H1 (cell line): ENCODE measurements at regions not wholly inside any gene's neighbourhood (a gene's known extent, or its start where the extent isn't known, plus 50 kb on each side); places are given as distances from the start of the nearest gene placed in this dataset.
A peak's percentile ranks its signal among the peaks of the same experiment; 100 is the strongest.

ENCODE experiments used
- CTCF ChIA-PET: fragments of 300-600 bp; sonication (Branson Sonifier 250); formaldehyde crosslinking; loops from one replicate; lab custom pipeline; 2021; ENCODE audit not compliant: partially characterized antibody; lab: Charles Lee
- POLR2A ChIA-PET: fragments of 300-600 bp; sonication (Branson Sonifier 250); formaldehyde crosslinking; loops from one replicate; lab custom pipeline; 2021; ENCODE audit warnings: inconsistent platforms; ENCODE audit not compliant: partially characterized antibody; lab: Charles Lee
- DNase-seq, 2 experiments: peaks; one replicate each; pipeline versions ENCODE4 v3.0.0 to v3.0.0-alpha.2; 2010 to 2022; ENCODE audit warnings: low spot score in 2 of 2, low read depth in 1 of 2, mixed read lengths in 1 of 2
- FAIRE-seq: peaks from 2 replicates; lab custom pipeline; 2011; peaks lifted over from hg19 to GRCh38; lab: Jason Lieb, UNC
- H2AFZ ChIP-seq: 2 replicates; pipeline ENCODE4 v1.8.1; 2012; ENCODE audit warnings: low read length, inconsistent platforms
- H2AK5ac ChIP-seq: 2 replicates; pipeline ENCODE4 v1.6.1; 2013; ENCODE audit warnings: low read depth, low read length
- H2BK120ac ChIP-seq: replicated peaks from 2 replicates; pipeline ENCODE3; 2013; ENCODE audit warnings: low read depth, low read length, inconsistent platforms
- H2BK12ac ChIP-seq: 2 replicates; pipeline ENCODE4 v1.6.1; 2013; ENCODE audit warnings: low read depth, low read length
- H2BK15ac ChIP-seq: 2 replicates; pipeline ENCODE4 v1.6.1; 2013; ENCODE audit warnings: low read length
- H2BK20ac ChIP-seq: 2 replicates; pipeline ENCODE4 v1.6.1; 2013; ENCODE audit warnings: low read length
- H2BK5ac ChIP-seq: 2 replicates; pipeline ENCODE4 v1.6.1; 2013; ENCODE audit warnings: low read depth, low read length
- H3K14ac ChIP-seq: 2 replicates; pipeline ENCODE4 v1.6.1; 2013; ENCODE audit warnings: inconsistent platforms; ENCODE audit not compliant: insufficient read length
- H3K18ac ChIP-seq: 2 replicates; pipeline ENCODE4 v1.6.1; 2013; ENCODE audit warnings: low read length; ENCODE audit errors: extremely low read depth
- H3K23ac ChIP-seq: 2 replicates; pipeline ENCODE4 v1.6.1; 2013; ENCODE audit warnings: inconsistent platforms; ENCODE audit not compliant: insufficient read length
- H3K23me2 ChIP-seq: 2 replicates; pipeline ENCODE4 v1.6.1; 2013; ENCODE audit warnings: low read depth, low read length
- H3K27ac ChIP-seq: 2 replicates; pipeline ENCODE4 v1.6.1; 2011; ENCODE audit warnings: low read depth, low read length, inconsistent platforms
- H3K27me3 ChIP-seq, 4 experiments: replicated peaks in 1 of 4; 1 replicate in 1 of 4; 2 replicates in 3 of 4; pipeline versions ENCODE4 v1.6.1 to v1.8.1; 2011 to 2013; ENCODE audit warnings: low read length in 3 of 4, mild to moderate bottlenecking in 3 of 4, inconsistent platforms in 2 of 4, mixed read lengths in 2 of 4, moderate library complexity in 1 of 4; ENCODE audit not compliant: control insufficient read depth in 3 of 4, insufficient read depth in 3 of 4; ENCODE audit errors: extremely low read depth in 1 of 4
- H3K36me3 ChIP-seq, 4 experiments: 2 replicates each; pipeline versions ENCODE4 v1.6.1 to v1.8.1; 2011 to 2013; ENCODE audit warnings: mild to moderate bottlenecking in 4 of 4, low read length in 3 of 4, moderate library complexity in 2 of 4, control low read depth in 1 of 4, inconsistent platforms in 1 of 4; ENCODE audit not compliant: insufficient read depth in 4 of 4, control insufficient read depth in 2 of 4
- H3K4ac ChIP-seq: replicated peaks from 2 replicates; pipeline ENCODE3; 2013; ENCODE audit warnings: low read length, low read depth, mixed read lengths, inconsistent platforms; ENCODE audit not compliant: insufficient read length
- H3K4me1 ChIP-seq, 4 experiments: replicated peaks in 1 of 4; 1 replicate in 1 of 4; 2 replicates in 3 of 4; pipeline versions ENCODE4 v1.6.1 to v1.8.1; 2011 to 2013; ENCODE audit warnings: low read length in 3 of 4, inconsistent platforms in 2 of 4, mixed read lengths in 1 of 4; ENCODE audit not compliant: insufficient read depth in 4 of 4, control insufficient read depth in 3 of 4
- H3K4me2 ChIP-seq, 2 experiments: 2 replicates each; pipeline versions ENCODE4 v1.6.1 to v1.8.1; 2011 to 2013; ENCODE audit warnings: low read depth in 2 of 2, low read length in 2 of 2, control low read depth in 1 of 2, inconsistent platforms in 1 of 2, mild to moderate bottlenecking in 1 of 2; ENCODE audit not compliant: insufficient read depth in 1 of 2
- H3K4me3 ChIP-seq, 4 experiments: fragments of 200-600, 300-600 bp in 1 of 4; sonication (generic), shearing (Covaris generic), sonication (Bioruptor Twin) in 1 of 4; 2 replicates each; pipeline versions ENCODE4 v1.5.1 to v1.8.1; 2011 to 2016; ENCODE audit warnings: low read length in 4 of 4, low read depth in 3 of 4, control low read depth in 2 of 4, inconsistent platforms in 2 of 4, mild to moderate bottlenecking in 2 of 4, mixed read lengths in 1 of 4, moderate library complexity in 1 of 4; ENCODE audit not compliant: insufficient read depth in 2 of 4; ENCODE audit errors: extremely low read depth in 1 of 4
- H3K56ac ChIP-seq: replicated peaks from 2 replicates; pipeline ENCODE3; 2013; ENCODE audit warnings: low read depth, mild to moderate bottlenecking, mixed read lengths, low read length, inconsistent platforms; ENCODE audit not compliant: insufficient read length
- H3K79me1 ChIP-seq: 2 replicates; pipeline ENCODE4 v1.6.1; 2013; ENCODE audit warnings: low read depth, low read length, control low read depth
- H3K79me2 ChIP-seq, 2 experiments: 2 replicates each; pipeline versions ENCODE4 v1.6.1 to v1.8.1; 2012 to 2013; ENCODE audit warnings: low read length in 2 of 2, mild to moderate bottlenecking in 2 of 2, inconsistent platforms in 1 of 2; ENCODE audit not compliant: insufficient read depth in 2 of 2, control insufficient read depth in 1 of 2
- H3K9ac ChIP-seq, 4 experiments: replicated peaks in 1 of 4; 1 replicate in 1 of 4; 2 replicates in 3 of 4; pipeline versions ENCODE4 v1.6.1 to v1.8.1; 2011 to 2013; ENCODE audit warnings: low read depth in 3 of 4, low read length in 3 of 4, control low read depth in 2 of 4, mild to moderate bottlenecking in 2 of 4, moderate library complexity in 2 of 4, inconsistent platforms in 1 of 4; ENCODE audit errors: extremely low read depth in 1 of 4
- H3K9me3 ChIP-seq, 2 experiments: 2 replicates each; pipeline versions ENCODE4 v1.6.1 to v1.8.1; 2012 to 2013; ENCODE audit warnings: mild to moderate bottlenecking in 2 of 2, moderate library complexity in 2 of 2, control low read depth in 1 of 2, inconsistent platforms in 1 of 2, low read depth in 1 of 2, low read length in 1 of 2, mixed read lengths in 1 of 2; ENCODE audit not compliant: insufficient read depth in 2 of 2
- H4K20me1 ChIP-seq, 2 experiments: replicated peaks in 1 of 2; 2 replicates each; pipeline versions ENCODE3 to v1.8.1; 2011 to 2013; ENCODE audit warnings: inconsistent platforms in 2 of 2, low read length in 2 of 2, mild to moderate bottlenecking in 1 of 2; ENCODE audit not compliant: insufficient read depth in 2 of 2, control insufficient read depth in 1 of 2
- H4K5ac ChIP-seq: 2 replicates; pipeline ENCODE4 v1.6.1; 2013; ENCODE audit warnings: low read length, low read depth, mixed read lengths, inconsistent platforms; ENCODE audit not compliant: insufficient read length
- H4K8ac ChIP-seq: 2 replicates; pipeline ENCODE4 v1.8.0; 2013; ENCODE audit warnings: mild to moderate bottlenecking, moderate library complexity, low read length, inconsistent platforms; ENCODE audit not compliant: insufficient read depth; ENCODE audit errors: extremely low read depth
- H4K91ac ChIP-seq: replicated peaks from 2 replicates; pipeline ENCODE3; 2013; ENCODE audit warnings: low read length, mixed read lengths, inconsistent platforms; ENCODE audit not compliant: insufficient read length
- KDM1A ChIP-seq: fragments of 200-600, 300-600 bp; sonication (generic); IDR thresholded peaks from 2 replicates; pipeline ENCODE4 v1.7.1; 2016; ENCODE audit warnings: mild to moderate bottlenecking, low read length, borderline replicate concordance
- SP4 ChIP-seq: IDR thresholded peaks from 2 replicates; pipeline ENCODE4 v1.6.1; 2012; ENCODE audit warnings: low read length, inconsistent platforms

DNA sequence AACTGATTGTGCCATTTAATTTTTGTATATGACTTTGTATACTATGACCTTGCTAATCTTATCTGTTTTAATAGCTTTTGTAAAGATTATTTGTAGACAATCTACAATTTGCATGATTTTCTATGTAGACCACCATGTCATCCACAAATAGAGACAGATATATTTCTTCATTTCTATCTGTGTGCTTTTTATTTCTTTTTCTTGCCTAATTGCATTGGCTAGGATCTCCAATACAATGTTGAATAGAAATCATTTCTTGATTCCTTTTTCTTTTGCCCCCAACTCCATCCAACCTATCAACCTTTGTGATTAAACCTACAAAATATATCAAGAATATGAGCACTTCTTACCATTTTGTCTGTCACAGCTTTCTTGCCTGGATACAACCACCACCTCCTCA, 232.6 kb upstream of the POU3F1 start:
- POLR2A ChIA-PET: no interaction called here
- H2BK5ac ChIP-seq: no peak overlapping the region
- H2BK15ac ChIP-seq: no peak overlapping the region
- DNase-seq: no peak
- H2BK12ac ChIP-seq: no peak overlapping the region
- H3K36me3 ChIP-seq: no peaks in the 10 kb centered on the region
- no peak for TF ChIP-seq SP4
- TF ChIP-seq KDM1A: peak; percentile 66; the same call in 1 of the 2 replicates
- TF ChIP-seq, all 59 proteins: peak for 1
- no peak overlapping the region for H3K14ac ChIP-seq
- no peak overlapping the region for H3K4me3 ChIP-seq
- H3K79me1 ChIP-seq: no peaks in the 10 kb centered on the region
- FAIRE-seq: no peak
- H4K8ac ChIP-seq: no peak overlapping the region
- no peak overlapping the region for H4K91ac ChIP-seq
- H4K5ac ChIP-seq: no peak overlapping the region
- no peak overlapping the region for H2BK120ac ChIP-seq
- no peak overlapping the region for H3K4me2 ChIP-seq
- no peaks in the 10 kb centered on the region for H4K20me1 ChIP-seq
- no peaks in the 10 kb centered on the region for H3K79me2 ChIP-seq
- peaks cover 0 to 2% (median 0%) of the 10 kb centered on the region in 4 experiments; a peak in 1 of 7 replicates for H3K27me3 ChIP-seq
- H3K4me1 ChIP-seq: peaks cover 0 to 5% (median under 1%) of the 10 kb centered on the region in 4 experiments; a peak in 2 of 7 replicates
- peaks cover 11 to 21% of the 10 kb centered on the region in 2 experiments; a peak in 3 of 4 replicates for H3K9me3 ChIP-seq
- CTCF ChIA-PET: no interaction called here
- no peak overlapping the region for H3K4ac ChIP-seq
- no peak overlapping the region for H2AK5ac ChIP-seq
- no peak overlapping the region for H3K18ac ChIP-seq
- H3K27ac ChIP-seq: no peak overlapping the region
- H2BK20ac ChIP-seq: no peak overlapping the region
- no peak overlapping the region for H3K9ac ChIP-seq
- H3K23me2 ChIP-seq: no peaks in the 10 kb centered on the region
- no peak overlapping the region for H3K56ac ChIP-seq
- no peak overlapping the region for H3K23ac ChIP-seq
- H2AFZ ChIP-seq: no peak overlapping the region
